ENCODE measurements at regions not wholly inside any gene's neighbourhood (a gene's known extent, or its start where the extent isn't known, plus 50 kb on each side); places are given as distances from the start of the nearest gene placed in this dataset.

GRCh38 chr22:48362721-48363404, 1464.8 kb downstream of the BRD1 start:
- no peak for DNase-seq (ENCODE audit: low read depth)

DNA sequence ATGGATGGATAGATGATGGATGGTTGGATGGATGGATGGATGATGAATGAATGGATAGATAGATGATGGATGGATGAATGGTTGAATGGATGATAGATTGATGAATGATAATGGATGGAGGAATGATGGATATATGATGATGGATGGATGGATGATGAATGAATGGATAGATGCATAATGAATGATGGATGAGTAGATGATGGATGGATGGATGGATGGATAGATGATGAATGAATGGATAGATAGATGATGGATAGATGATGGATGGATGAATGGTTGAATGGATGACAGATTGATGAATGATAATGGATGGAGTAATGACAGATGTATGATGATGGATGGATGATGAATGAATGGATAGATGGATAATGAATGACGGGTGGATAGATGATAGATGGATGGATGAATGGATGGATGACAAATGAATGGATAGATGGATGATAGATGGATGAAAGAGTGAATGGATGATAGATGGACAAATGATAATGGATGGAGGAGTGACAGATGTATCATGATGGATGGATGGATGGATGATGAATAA, 1466.5 kb downstream of the BRD1 start:
- no peak for DNase-seq (ENCODE audit: low read depth)

DNA sequence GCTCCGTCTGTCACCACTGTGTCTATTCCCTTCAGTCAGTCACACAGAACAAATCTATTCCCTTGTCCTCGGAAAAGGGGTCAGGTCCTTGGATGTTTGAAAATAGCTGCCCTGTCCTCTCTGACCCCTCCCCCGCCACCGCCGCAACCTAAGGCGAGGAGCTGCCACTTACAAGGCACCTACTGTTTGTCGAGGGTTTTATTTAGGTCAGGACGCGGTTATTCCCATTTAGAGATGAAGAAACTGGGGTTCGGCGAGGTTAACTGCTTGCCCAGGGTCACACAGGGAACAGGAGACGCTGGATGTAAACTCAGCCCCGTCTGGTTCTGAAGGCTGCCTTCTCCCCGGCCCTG, 1468.1 kb downstream of the BRD1 start:
- no peak for DNase-seq (ENCODE audit: low read depth)

DNA sequence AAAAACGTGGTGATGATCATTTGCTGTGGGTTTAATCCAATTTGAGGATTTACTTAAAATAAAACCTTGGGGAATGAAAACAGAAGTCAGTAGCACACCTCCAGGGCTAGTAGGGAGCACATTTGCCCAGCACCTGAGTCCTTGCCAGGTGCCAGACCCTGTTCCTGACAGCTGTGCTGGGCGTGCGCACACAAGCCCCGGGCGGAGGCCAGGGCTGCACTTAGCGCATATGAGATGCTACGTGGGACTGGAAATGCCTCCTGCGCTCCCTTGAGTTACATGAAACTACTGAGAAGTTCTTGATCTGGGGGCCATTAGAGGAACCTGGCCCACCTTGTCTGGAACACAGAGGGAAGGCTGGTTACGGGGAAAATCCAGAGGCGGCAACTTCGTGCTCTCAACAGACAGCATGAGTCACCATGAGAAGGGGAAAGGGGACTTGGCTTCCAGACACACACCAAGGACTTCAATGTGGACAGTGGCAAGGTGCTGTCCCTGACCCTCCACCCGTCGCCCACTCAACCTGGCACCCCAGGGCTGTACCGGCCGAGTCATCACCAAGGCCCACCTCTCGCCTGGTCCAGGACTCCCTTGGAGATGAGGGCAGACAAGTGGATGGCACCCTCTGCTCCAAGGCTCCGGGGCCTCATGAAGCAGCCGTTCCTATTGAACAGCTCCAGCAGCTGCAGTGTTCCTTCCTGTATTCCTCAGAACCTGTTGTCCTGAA, 1468.6 kb downstream of the BRD1 start:
- no peak for DNase-seq (ENCODE audit: low read depth)

GRCh38 chr22:48357961-48358360, 1469.7 kb downstream of the BRD1 start:
- no peak for DNase-seq (ENCODE audit: low read depth)

GRCh38 chr22:48357196-48357595, 1470.5 kb downstream of the BRD1 start:
- no peak for DNase-seq (ENCODE audit: low read depth)

DNA sequence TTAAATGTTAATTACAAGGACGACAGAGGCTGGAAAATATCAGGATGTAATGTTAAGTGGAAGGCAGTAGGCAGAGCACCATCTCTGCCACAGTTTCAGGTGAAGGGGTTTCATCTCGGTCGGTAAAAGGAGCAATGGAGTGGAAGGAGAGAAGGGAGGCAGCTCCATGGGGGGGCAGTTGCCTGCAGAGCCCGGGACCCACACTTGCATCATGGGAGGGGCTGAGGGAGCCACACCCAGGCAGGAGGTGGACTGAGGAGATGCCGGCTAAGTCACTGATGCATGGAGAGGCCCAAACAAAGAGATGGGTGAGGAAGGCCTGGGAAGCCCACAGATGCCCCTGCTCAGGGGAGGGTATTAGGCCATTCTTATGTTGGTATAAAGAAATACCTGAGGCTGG, 1470.9 kb downstream of the BRD1 start:
- no peak for DNase-seq (ENCODE audit: low read depth)

- no peak for DNase-seq (ENCODE audit: low read depth)
These were observed 1473.6 kb downstream of the BRD1 start for GRCh38 chr22:48354096-48354495.

DNA sequence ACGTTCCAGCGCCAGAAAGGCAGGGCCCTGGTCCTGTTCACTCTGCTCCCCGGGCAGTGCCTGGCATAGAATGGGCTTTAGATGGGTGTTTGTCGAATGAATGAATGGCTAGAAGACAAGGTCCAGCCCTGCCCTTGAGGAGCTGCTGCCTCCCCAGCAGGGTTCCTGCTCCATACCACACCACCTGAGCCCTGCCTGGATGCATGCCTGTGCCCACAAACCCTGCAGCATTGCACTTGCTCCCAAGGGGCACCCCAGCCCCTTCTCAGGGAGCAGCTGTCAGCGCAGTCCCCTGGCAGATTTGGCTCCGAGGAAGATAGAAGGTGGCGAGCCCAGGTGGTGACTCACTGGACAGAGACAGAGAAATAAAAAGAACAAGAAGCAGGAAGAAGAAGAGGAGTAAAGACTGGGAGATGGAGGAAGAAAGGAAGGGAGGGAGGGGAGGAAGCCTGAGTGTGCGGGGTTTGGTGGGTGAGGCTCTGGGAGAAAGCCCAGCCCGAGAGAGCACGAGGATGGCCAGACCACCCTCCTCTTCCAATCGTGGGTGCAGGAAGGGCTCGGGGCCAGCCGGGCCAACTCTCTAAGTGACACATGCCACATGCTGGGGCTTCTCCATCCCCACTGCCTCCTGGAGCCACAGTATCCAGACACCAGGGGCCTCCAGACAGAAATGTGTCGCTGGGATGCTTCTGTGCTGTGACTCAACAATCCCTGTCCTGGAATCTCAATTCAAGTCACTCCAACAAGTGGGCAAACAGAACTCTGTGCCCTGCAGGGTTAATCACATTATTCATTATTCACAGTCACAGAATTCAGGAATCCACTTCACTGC, 1474.3 kb downstream of the BRD1 start:
- no peak for DNase-seq (ENCODE audit: low read depth)

GRCh38 chr22:48352086-48352911, 1475.4 kb downstream of the BRD1 start:
- no peak for DNase-seq (ENCODE audit: low read depth)

GRCh38 chr22:48351376-48352085, 1476.1 kb downstream of the BRD1 start:
- no peak for DNase-seq (ENCODE audit: low read depth)

- no peak for DNase-seq (ENCODE audit: low read depth)
These were observed 1477.2 kb downstream of the BRD1 start for GRCh38 chr22:48350456-48350855.

DNA sequence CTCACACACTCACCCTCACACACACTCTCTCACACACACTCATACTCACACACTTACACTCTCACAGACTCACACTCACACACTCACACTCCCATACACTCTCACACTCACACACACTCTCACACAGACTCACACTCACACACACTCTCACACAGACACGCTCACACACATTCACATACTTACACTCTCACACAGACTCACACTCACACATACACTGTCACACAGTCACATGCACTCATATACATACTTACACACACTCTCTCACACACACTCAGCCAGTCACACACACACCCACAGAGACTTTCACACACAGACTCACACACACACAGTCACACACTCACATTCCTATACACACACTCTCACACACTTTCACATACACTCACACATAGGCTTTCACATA, 1478.8 kb downstream of the BRD1 start:
- DNase-seq (ENCODE audit: low read depth) = no peak

DNA sequence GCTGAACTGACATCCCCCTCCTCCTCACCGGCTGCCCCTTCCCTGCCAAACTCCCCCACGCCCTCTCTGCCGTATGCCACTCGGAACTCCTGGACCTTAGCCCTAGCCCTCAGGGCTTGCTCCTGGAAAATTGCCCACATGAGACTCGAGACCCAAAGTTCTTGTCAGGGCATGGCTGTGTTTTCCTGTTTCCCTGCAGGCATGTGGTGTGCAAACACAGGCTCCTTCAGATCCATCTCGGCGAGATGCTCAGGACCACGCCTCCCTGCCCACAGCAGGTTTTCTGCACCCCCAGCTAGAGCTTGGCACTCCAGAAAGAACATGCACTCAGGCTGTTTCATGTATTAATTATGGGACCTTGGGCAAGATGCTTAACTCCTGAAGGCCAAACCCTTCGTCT, 1480.4 kb downstream of the BRD1 start:
- DNase-seq (ENCODE audit: low read depth) = no peak

DNA sequence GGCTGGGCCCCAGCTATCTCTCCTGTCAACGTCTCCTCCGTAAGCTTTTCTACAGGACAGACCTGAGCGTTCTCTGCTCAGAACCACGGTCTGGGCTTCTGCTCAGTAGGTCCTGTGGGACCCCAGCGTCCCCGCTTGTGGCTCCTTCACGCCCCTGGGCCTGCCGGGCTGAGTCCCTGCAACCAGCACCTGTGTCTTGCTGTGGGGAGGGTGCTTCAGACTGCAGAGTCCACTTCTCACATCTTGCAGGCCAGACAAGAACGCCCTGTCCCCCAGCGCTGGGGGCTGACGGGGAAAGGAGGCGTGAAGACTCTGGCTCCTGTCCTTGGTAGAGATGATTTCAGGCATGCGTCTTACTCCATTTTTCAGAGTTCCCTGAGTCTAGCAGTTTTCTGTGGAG, 1480.8 kb downstream of the BRD1 start:
- DNase-seq (ENCODE audit: low read depth) = no peak

DNA sequence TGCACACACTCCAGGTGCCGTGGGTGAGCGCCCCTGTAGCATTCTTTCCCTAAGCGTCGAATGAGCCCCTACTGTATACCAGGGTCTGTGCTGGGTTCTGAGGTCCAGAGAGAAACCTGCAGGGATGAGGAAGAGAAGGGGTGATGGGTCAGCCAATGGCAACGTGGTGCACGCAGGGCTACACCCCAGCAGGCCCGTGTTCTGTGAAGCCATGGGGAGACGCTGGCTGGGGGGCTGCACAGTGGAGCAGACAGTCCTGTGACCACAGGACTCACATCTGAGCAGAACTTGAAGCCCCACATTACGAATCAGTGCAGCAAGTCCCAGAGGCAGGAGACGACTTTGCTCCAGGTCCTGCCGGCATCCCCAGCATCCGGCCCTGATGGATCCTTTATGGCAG, 1481.4 kb downstream of the BRD1 start:
- DNase-seq (ENCODE audit: low read depth) = no peak

GRCh38 chr22:48345631-48346030, 1482.0 kb downstream of the BRD1 start:
- no peak for DNase-seq (ENCODE audit: low read depth)

- no peak for DNase-seq (ENCODE audit: low read depth)
These were observed 1484.2 kb downstream of the BRD1 start for GRCh38 chr22:48343461-48343860.

- DNase-seq (ENCODE audit: low read depth) = no peak
These were observed 1484.9 kb downstream of the BRD1 start for GRCh38 chr22:48342732-48343131.

GRCh38 chr22:48342016-48342415, 1485.7 kb downstream of the BRD1 start:
- DNase-seq (ENCODE audit: low read depth) = no peak

All from stimulated activated CD8-positive, alpha-beta memory T cell treated with anti-CD3 and anti-CD28 coated beads, Interleukin-12 subunit alpha, Interleukin-12 subunit beta, amount 100 ng/mL, for 1 hour (primary cell).